CMK (cell line): ENCODE measurements at regions not wholly inside any gene's neighbourhood (a gene's known extent, or its start where the extent isn't known, plus 50 kb on each side); places are given as distances from the start of the nearest gene placed in this dataset.

Experiments
- DNase-seq: peaks from one replicate; pipeline ENCODE4 v3.0.0-alpha.2; 2010; ENCODE audit warnings: low read depth

- DNase-seq: no peak
Observed at GRCh38 chr2:120548627-120549608, 186.8 kb upstream of the GLI2 start.

DNA sequence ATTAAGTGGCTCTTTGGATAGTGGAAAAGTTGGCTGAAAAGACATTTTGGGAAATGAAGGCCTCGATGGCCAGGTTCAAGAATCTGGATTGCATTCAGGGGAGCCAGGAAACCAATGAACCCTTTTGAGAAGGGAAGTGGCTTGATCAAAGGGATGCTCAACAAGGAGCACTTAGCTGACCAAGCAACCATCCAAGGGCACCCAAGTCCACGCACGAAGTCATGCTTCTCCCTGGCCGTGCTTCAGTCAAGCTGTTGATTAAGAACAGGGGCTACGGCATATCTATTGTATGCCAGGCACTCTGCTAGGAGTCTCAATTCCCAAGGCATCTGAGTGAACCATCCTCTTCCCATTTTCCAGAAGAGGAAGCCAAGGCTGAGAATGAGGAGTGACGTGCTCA is 185.8 kb upstream of the GLI2 start:
- no peak for DNase-seq

- no peak for DNase-seq
Observed at GRCh38 chr2:120550282-120550681, 185.4 kb upstream of the GLI2 start.

DNA sequence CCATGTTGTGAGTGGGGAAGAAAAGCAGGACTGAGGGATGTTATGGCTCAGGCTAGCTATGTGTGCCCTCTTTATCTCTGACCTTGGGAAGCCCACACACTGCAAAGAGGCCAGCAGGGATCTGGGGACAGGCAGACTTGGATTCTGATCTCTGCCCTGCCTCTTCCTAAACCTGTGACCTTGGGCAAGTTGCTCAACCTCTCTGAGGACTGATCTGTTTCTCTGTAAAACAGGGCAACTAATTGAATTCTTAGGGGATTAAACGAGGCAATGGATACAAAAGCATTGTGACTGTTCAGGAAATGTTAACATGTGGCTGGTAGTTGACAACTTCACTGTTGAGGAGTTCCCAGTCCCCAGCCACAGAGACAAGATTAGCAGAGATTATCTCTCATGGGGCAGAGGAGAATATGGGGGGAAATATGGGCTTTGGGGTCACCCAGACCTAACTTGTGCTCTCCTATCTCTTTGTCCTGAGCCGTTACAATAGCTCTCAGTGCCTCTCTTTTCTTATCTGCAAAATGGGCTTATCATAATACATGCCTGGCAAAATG is 184.7 kb upstream of the GLI2 start:
- DNase-seq: no peak

- DNase-seq: no peak
Observed at GRCh38 chr2:120551522-120551921, 184.1 kb upstream of the GLI2 start.

DNA sequence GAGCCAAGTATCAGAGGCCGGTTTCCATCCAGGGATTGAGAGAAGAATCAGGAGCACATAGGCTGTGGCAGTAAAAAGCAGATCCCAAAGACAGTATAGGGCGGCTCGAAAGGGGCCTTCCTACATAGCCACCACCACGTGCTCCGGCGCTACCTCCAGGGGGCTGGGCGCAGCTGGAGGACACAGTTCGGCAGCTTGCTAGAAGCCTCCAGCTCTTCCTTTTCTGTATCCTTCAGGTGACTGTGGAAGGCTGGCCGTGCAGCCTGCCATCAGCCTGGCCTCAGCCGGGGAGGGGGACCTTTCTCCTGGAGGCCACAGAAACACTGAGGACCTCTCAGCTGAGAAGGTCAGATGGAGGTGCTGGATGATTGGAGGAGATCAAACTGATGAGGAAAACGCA is 183.6 kb upstream of the GLI2 start:
- no peak for DNase-seq

- no peak for DNase-seq
Observed at GRCh38 chr2:120552800-120553481, 182.7 kb upstream of the GLI2 start.

- DNase-seq: no peak
Observed at GRCh38 chr2:120554625-120555032, 181.0 kb upstream of the GLI2 start.

DNA sequence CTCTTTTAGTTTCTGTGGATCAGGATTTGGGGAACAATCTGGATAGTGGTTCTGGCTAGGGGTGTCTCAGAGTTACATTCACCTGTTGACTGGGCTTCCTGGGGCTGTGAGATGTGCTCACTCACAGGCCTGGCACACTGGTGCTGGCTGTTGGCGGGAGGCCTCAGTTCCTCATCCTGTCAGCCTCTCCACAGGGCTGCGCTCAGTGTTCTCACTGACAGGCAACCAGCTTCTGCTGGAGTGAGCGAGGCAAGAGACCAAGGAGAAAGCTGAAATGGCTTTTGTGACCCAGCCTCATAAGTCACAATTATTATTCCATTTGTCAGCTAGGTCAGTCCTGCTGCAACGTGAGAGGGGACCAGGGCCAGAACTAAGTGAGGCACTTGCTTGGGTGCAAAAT is 180.6 kb upstream of the GLI2 start:
- no peak for DNase-seq

DNA sequence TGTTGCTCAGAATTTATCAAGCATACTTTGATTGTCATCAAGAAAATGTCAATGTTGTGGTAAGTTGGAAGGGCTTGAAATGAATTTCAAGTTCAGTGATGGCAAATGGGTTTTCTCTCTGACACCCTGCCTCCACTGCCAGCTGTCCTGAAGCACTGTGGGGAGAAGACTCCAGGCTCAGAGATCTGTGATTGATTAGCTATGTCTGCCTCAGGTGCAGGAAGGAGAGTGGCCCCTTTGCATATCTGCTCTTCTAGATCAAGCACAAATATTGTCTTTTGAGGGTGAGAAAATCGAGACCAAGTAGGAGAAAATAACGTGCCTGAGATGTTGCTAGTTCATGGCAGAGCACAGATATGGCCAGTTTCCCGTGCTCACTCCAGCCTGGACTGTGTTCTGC is 178.8 kb upstream of the GLI2 start:
- DNase-seq: no peak

- DNase-seq: no peak
Observed at GRCh38 chr2:120558847-120559246, 176.8 kb upstream of the GLI2 start.

DNA sequence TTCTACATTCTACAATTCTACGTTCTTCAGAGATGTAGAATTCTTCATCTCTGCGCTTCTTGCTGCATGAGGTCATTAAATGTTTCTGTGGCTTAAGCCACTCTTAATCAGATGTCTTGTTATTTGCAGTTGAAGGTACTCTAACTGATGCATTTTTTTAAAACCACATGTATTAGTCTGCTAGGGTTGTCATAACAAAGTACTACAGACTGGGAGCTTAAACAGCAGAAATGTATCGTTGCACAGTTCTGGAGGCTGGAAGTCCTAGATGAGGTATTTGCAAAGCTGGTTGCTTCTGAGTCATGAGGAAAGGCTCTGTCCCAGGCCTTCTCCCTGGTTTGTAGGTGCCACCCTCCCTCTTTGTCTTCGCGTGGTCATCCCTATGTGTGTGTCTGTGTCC is 176.3 kb upstream of the GLI2 start:
- no peak for DNase-seq

DNA sequence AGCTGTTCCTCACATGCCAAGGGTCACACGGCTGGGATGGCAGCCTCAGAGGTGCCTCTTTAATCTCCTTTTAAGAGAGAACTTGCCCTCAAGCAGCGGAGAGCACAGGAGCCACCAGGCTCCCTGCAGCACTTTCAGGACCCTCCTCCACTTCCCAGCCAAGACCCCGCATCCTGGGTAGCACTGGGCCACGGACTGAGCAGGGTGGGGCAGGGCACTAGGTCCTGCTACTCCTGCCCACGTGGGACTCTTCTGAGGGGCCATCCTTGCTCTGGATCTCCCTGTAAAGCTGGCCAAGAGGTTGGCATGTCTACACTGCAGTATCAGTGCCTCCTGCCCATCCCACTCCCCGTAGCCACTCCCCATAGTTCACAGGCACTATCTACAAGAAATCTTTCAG is 175.3 kb upstream of the GLI2 start:
- DNase-seq: no peak

DNA sequence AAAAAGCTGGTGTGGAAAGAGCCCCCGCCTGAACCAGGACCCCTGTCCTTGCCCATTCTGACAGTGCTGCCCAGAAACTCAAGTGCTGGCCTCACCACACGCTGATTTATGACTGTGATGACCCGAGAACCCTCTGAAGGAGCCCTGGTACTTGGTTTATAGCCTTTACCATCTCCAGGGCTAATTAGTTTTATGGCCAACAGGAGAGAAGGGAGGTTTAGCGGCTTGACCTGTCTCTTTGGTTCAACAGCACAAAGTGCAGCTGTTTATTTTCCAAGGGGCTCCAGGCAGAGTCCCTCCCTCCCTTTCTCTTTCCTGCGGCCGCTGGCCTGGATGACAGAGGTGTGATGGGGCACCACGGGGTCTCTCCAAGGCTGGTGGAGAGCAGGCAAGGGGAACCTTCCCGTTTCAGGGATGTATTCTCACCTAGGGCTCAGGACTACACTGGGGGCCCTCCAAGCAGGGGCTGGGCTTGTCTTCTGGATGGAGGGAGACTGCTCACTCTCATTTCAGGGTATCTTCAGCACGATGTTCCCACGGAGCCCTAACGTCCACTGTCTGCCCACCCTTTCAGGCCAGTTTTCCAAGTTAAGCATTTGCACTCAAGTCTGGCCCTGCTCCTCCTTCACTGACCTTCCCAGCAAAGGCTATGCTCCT is 174.2 kb upstream of the GLI2 start:
- DNase-seq: no peak

GRCh38 chr2:120562218-120563005 is 173.3 kb upstream of the GLI2 start:
- no peak for DNase-seq

DNA sequence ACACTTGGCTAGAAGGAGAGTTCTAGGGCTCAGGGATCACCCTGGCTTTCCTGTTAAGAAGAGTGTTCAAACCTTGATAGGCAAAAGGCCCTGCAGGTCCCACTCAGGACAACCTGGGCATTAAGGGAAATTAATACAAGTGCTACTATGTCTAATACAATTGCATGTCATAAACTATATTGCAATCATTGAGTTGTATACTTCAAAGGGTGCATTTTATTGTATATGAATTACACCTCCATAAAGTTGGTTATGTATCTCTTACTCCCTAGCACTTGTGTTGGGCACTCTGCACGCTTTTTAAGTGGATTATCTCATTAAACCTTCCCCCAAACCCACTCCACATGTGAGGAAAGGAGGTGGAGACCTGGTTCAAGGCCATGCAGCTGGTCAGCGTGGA is 172.1 kb upstream of the GLI2 start:
- no peak for DNase-seq

DNA sequence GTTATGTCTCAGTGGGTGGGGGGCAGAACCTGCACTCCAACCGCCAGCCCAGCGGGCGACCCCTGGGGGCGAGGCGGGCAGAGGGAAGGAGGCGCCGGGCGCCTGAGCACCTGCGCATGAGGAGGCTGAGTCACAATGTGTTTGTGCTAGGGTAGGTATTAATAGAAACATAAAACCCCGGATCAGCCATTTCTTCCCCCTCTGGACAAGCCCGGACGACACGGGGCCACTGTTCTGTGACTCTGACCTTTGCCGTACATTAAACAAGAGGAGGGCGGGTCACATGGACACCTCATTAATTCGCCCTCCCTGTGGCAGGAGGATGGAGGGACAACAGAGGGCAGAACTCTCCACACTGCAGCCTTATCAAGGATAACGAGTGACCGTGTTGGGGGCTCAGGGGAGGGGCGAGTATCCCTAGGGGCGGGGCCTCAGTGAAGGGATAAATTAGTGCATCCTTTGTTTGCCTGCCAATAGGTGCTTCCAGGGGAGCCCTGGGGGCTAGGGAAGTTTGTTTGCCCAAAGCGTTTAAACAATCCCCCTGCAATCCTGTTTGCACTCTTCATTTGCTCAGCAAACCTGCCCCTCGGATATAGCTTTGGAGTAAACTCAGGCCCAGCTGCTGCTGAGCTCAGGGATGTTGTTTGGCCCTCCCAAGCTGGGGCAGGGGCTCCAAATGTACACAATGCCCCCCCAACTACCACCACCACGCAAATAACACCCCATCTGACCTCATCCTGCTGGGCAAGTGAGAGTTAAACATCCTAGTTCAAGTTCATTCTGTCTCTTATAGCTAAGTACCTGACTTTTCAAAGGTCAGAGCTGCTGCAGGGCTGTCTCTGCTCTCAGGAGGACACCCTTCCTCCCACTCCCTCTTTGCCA is 171.2 kb upstream of the GLI2 start:
- no peak for DNase-seq

GRCh38 chr2:120565095-120565460 is 170.6 kb upstream of the GLI2 start:
- DNase-seq: no peak

- no peak for DNase-seq
Observed at GRCh38 chr2:120565929-120566328, 169.7 kb upstream of the GLI2 start.

GRCh38 chr2:120566331-120567035 is 169.2 kb upstream of the GLI2 start:
- DNase-seq: no peak
